Ovary (tissue), 7 donors: ENCODE measurements at regions not wholly inside any gene's neighbourhood (a gene's known extent, or its start where the extent isn't known, plus 50 kb on each side); places are given as distances from the start of the nearest gene placed in this dataset.

Experiments used
- DNase-seq, 5 donors: peaks; one replicate each; pipeline ENCODE4 v3.0.0-alpha.2; 2019 to 2020
- H3K27ac ChIP-seq, 2 donors: fragments of 200-600 bp; one replicate each; pipeline versions ENCODE4 v1.5.1 to v1.8.0; 2019 to 2022
- H3K27me3 ChIP-seq: fragments of 200-600 bp; one replicate; pipeline ENCODE4 v1.8.0; 2022
- H3K36me3 ChIP-seq: fragments of 200-600 bp; sonication (generic); one replicate; pipeline ENCODE4 v1.5.1; 2019
- H3K4me1 ChIP-seq: one replicate; pipeline ENCODE4 v1.8.1; 2013; ENCODE audit warnings: mild to moderate bottlenecking, moderate library complexity; ENCODE audit not compliant: insufficient read depth
- H3K4me3 ChIP-seq: fragments of 200-600 bp; sonication (generic); one replicate; pipeline ENCODE4 v1.5.1; 2017
- H3K9me3 ChIP-seq, 2 donors: fragments of 200-600 bp in 1 of 2; sonication (generic) in 1 of 2; one replicate each; pipeline versions ENCODE4 v1.5.1 to v1.8.1; 2013 to 2019; ENCODE audit warnings: mild to moderate bottlenecking in 1 of 2, moderate library complexity in 1 of 2
- CTCF ChIP-seq, 3 donors: fragments of 450-650 bp in 2 of 3; fragments of 200-600 bp in 1 of 3; IDR thresholded peaks; one replicate each; pipeline versions ENCODE4 v1.5.1 to v1.8.0; 2016 to 2022; ENCODE audit warnings: antibody characterized with exemption in 3 of 3, mild to moderate bottlenecking in 1 of 3
- EP300 ChIP-seq: sonication (generic); formaldehyde crosslinking; IDR thresholded peaks from one replicate; pipeline ENCODE4 v1.6.1; 2017; ENCODE audit warnings: antibody characterized with exemption
- POLR2A ChIP-seq: fragments of 450-650 bp; IDR thresholded peaks from one replicate; pipeline ENCODE4 v1.6.1; 2017; ENCODE audit warnings: antibody characterized with exemption, mild to moderate bottlenecking, moderate library complexity
- WGBS, 3 donors: extraction: QIAGEN DNeasy Blood & Tissue Kit in 1 of 3; methylation state at CpG; one replicate each; pipeline versions ENCODE4 v1.1.5 to v1.1.7; 2013 to 2017; 5-methylcytosine and 5-hydroxymethylcytosine counted together
- intact Hi-C, 4 donors: fragments of 100-400 bp; cut with DNase I; formaldehyde crosslinking; loops; one replicate each; pipeline versions ENCODE4 v1.11.0 to v1.15.1; 2022 to 2023
- donor health status: DM: no; HTN: no; CAD: no; lungs with moderate emphysema.
- donor health status: DM: no; HTN: no; CAD: no.
- donor health status: Bipolar disorder and iron deficiency.
- donor health status: DM: no; HTN: no; CAD: no.
- donor health status: DM: yes; HTN: yes; CAD: no.

GRCh38 chr2:228720895-228721294, 539.4 kb upstream of the SPHKAP start:
- H3K27me3 ChIP-seq = no peaks in the 10 kb centered on the region
- TF ChIP-seq POLR2A = no peak
- no peak for TF ChIP-seq CTCF (IDR thresholded peaks at IDR 0.05)
- no peak for TF ChIP-seq EP300
- H3K9me3 ChIP-seq = no peaks in the 10 kb centered on the region
- no peak for DNase-seq
- 91 to 94% (median 94%) methylated on average over 1 of the region's 1 CpG for whole genome bisulfite sequencing, 3 donors
- H3K36me3 ChIP-seq = no peaks in the 10 kb centered on the region
- H3K4me1 ChIP-seq = no peaks in the 10 kb centered on the region
- no peak overlapping the region for H3K4me3 ChIP-seq
- intact Hi-C loops = no loop called here
- H3K27ac ChIP-seq = no peak overlapping the region

- intact Hi-C loops = loop anchor here in 1 of 4 donors (10.0 kb wide), 1 partner anchor 565 kb away; the partner anchor contains the start of gene PID1
- no peaks in the 10 kb centered on the region for H3K9me3 ChIP-seq
Observed at GRCh38 chr2:228709788-228710371, 528.4 kb upstream of the SPHKAP start.

GRCh38 chr2:228707846-228708245, 526.4 kb upstream of the SPHKAP start:
- Histone ChIP-seq H3K4me1 (no peaks in the 10 kb centered on the region), H3K36me3 (no peaks in the 10 kb centered on the region), H3K4me3 (no peak overlapping the region), H3K27me3 (no peaks in the 10 kb centered on the region), H3K27ac (no peak overlapping the region), H3K9me3 (no peaks in the 10 kb centered on the region)
- 86 to 94% (median 94%) methylated on average over 3 of the region's 3 CpGs for WGBS, 3 donors
- TF ChIP-seq CTCF (IDR thresholded peaks at IDR 0.05) (no peak), POLR2A (no peak), EP300 (no peak)
- intact Hi-C loops = loop anchor here in 1 of 4 donors (10.0 kb wide), 1 partner anchor 567 kb away; the partner anchor contains the start of gene PID1
- no peak for DNase-seq

More at GRCh38 chr2:228709788-228710371, 528.4 kb upstream of the SPHKAP start:
- WGBS, 3 donors = 78 to 92% (median 83%) methylated on average over 2 of the region's 2 CpGs
- no peaks in the 10 kb centered on the region for H3K27me3 ChIP-seq
- H3K4me3 ChIP-seq = no peak overlapping the region
- DNase-seq = no peak
- H3K36me3 ChIP-seq = no peaks in the 10 kb centered on the region
- no peaks in the 10 kb centered on the region for H3K4me1 ChIP-seq
- no peak for TF ChIP-seq CTCF (IDR thresholded peaks at IDR 0.05)
- TF ChIP-seq EP300 = no peak
- TF ChIP-seq POLR2A = no peak
- H3K27ac ChIP-seq = no peak overlapping the region

- intact Hi-C loops = loop anchor here in 1 of 4 donors (10.0 kb wide), 1 partner anchor 569 kb away; the partner anchor contains the start of gene PID1
- Histone ChIP-seq H3K36me3 (no peaks in the 10 kb centered on the region), H3K27ac (no peak overlapping the region), H3K27me3 (no peaks in the 10 kb centered on the region), H3K4me3 (no peak overlapping the region), H3K4me1 (no peaks in the 10 kb centered on the region), H3K9me3 (no peaks in the 10 kb centered on the region)
- DNase-seq = no peak
- TF ChIP-seq POLR2A (no peak), CTCF (IDR thresholded peaks at IDR 0.05) (no peak), EP300 (no peak)
- 54 to 59% (median 57%) methylated on average over 4 of the region's 4 CpGs for WGBS, 3 donors
Observed at GRCh38 chr2:228705318-228705717, 523.8 kb upstream of the SPHKAP start.
